Endothelial cell of hepatic sinusoid (primary cell): ENCODE measurements at regions not wholly inside any gene's neighbourhood (a gene's known extent, or its start where the extent isn't known, plus 50 kb on each side); places are given as distances from the start of the nearest gene placed in this dataset.

Experiments
- in situ Hi-C: cut with HindIII; loops from 2 replicates; pipeline ENCODE4 v1.10.0; 2017; ENCODE audit warnings: low sequenced_read_pairs

GRCh38 chr18:67301592-67301991 lies 214.9 kb downstream of the DSEL start:
- in situ Hi-C loops: no loop called here

GRCh38 chr18:67300498-67300897 lies 216.0 kb downstream of the DSEL start:
- in situ Hi-C loops: no loop called here

- in situ Hi-C loops: no loop called here
Measured at GRCh38 chr18:67292814-67293213, 223.7 kb downstream of the DSEL start.

- in situ Hi-C loops: no loop called here
Measured at GRCh38 chr18:67290421-67290820, 226.1 kb downstream of the DSEL start.

GRCh38 chr18:67285583-67285982 lies 230.9 kb downstream of the DSEL start:
- in situ Hi-C loops: no loop called here

- in situ Hi-C loops: no loop called here
Measured at GRCh38 chr18:67282796-67283195, 233.7 kb downstream of the DSEL start.

GRCh38 chr18:67281746-67282145 lies 234.8 kb downstream of the DSEL start:
- in situ Hi-C loops: no loop called here

- in situ Hi-C loops: no loop called here
Measured at GRCh38 chr18:67280486-67281242, 235.9 kb downstream of the DSEL start.

GRCh38 chr18:67279988-67280387 lies 236.5 kb downstream of the DSEL start:
- in situ Hi-C loops: no loop called here

- in situ Hi-C loops: no loop called here
Measured at GRCh38 chr18:67278984-67279383, 237.5 kb downstream of the DSEL start.

- in situ Hi-C loops: no loop called here
Measured at GRCh38 chr18:67276638-67277037, 239.9 kb downstream of the DSEL start.

- in situ Hi-C loops: loop anchor here (5.0 kb wide), 1 partner anchor 41 kb away; no protein-coding TSS in a partner anchor
Measured at GRCh38 chr18:67273288-67273687, 243.2 kb downstream of the DSEL start.

- in situ Hi-C loops: no loop called here
Measured at GRCh38 chr18:67269206-67269605, 247.3 kb downstream of the DSEL start.

GRCh38 chr18:67268530-67268929 lies 248.0 kb downstream of the DSEL start:
- in situ Hi-C loops: no loop called here

- in situ Hi-C loops: no loop called here
Measured at GRCh38 chr18:67266246-67267237, 250.0 kb downstream of the DSEL start.

GRCh38 chr18:67265464-67266245 lies 250.9 kb downstream of the DSEL start:
- in situ Hi-C loops: no loop called here

GRCh38 chr18:67261931-67262552 lies 254.5 kb downstream of the DSEL start:
- in situ Hi-C loops: no loop called here

GRCh38 chr18:67260841-67261240 lies 255.7 kb downstream of the DSEL start:
- in situ Hi-C loops: no loop called here

GRCh38 chr18:67250776-67251424 lies 265.6 kb downstream of the DSEL start:
- in situ Hi-C loops: no loop called here
